ENCODE measurements at regions not wholly inside any gene's neighbourhood (a gene's known extent, or its start where the extent isn't known, plus 50 kb on each side); places are given as distances from the start of the nearest gene placed in this dataset.

DNA sequence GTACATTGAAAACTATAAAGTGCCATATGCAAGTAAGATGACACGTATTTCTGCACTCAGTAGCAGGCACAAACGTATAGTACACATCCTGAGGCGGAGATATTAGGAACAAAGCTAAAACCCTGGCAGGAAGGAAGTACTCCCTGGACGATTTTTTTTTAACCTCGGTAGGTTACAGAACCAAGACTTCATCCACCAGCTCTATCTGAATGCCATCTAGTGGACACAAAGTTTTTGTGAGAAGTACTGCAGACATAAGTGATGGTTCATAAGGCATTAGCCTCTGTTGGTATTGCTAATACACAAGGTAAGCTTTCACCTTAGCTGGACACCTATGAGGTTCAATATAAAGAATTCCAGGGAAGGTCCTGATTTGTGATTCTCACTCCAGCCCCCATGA, 83.0 kb upstream of the CCDC196 start (continued):
- TF ChIP-seq GABPA (IDR thresholded peaks at IDR 0.05; ENCODE audit: low read depth) (0 out of 2 replicates have a peak, but pooled peaks have one; percentile 18), HCFC1 (IDR thresholded peaks at IDR 0.05; ENCODE audit: low read length) (no peak), CBX3 (IDR thresholded peaks at IDR 0.05; ENCODE audit: borderline replicate concordance, low read depth) (no peak), SMAD1 (IDR thresholded peaks at IDR 0.05; ENCODE audit: low read depth, partially characterized antibody) (no peak), ESRRA (IDR thresholded peaks at IDR 0.05; ENCODE audit: low read length) (no peak), ZSCAN29 (IDR thresholded peaks at IDR 0.05) (no peak), MYC (IDR thresholded peaks at IDR 0.05; ENCODE audit: insufficient read depth, insufficient read length, insufficient replicate concordance, low read length, severe bottlenecking) (no peak), ZNF384 (IDR thresholded peaks at IDR 0.05; ENCODE audit: borderline replicate concordance, low read depth, low read length) (peak; percentile 60; the same call in 1 of the 2 replicates), NR2C1 (IDR thresholded peaks at IDR 0.05) (no peak)
- TF ChIP-seq, protein P1, sequence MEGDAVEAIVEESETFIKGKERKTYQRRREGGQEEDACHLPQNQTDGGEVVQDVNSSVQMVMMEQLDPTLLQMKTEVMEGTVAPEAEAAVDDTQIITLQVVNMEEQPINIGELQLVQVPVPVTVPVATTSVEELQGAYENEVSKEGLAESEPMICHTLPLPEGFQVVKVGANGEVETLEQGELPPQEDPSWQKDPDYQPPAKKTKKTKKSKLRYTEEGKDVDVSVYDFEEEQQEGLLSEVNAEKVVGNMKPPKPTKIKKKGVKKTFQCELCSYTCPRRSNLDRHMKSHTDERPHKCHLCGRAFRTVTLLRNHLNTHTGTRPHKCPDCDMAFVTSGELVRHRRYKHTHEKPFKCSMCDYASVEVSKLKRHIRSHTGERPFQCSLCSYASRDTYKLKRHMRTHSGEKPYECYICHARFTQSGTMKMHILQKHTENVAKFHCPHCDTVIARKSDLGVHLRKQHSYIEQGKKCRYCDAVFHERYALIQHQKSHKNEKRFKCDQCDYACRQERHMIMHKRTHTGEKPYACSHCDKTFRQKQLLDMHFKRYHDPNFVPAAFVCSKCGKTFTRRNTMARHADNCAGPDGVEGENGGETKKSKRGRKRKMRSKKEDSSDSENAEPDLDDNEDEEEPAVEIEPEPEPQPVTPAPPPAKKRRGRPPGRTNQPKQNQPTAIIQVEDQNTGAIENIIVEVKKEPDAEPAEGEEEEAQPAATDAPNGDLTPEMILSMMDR (IDR thresholded peaks at IDR 0.05 in 2 of 3, conservative IDR thresholded peaks at IDR 0.05 in 1 of 3; ENCODE audit: control insufficient read depth in 2 of 3, extremely low read depth in 1 of 3, insufficient read depth in 1 of 3, low read depth in 3 of 3, low read length in 3 of 3) = peak; percentile 48 to 63 (median 51); a peak in 5 of 6 replicates
- TF ChIP-seq, protein P2, sequence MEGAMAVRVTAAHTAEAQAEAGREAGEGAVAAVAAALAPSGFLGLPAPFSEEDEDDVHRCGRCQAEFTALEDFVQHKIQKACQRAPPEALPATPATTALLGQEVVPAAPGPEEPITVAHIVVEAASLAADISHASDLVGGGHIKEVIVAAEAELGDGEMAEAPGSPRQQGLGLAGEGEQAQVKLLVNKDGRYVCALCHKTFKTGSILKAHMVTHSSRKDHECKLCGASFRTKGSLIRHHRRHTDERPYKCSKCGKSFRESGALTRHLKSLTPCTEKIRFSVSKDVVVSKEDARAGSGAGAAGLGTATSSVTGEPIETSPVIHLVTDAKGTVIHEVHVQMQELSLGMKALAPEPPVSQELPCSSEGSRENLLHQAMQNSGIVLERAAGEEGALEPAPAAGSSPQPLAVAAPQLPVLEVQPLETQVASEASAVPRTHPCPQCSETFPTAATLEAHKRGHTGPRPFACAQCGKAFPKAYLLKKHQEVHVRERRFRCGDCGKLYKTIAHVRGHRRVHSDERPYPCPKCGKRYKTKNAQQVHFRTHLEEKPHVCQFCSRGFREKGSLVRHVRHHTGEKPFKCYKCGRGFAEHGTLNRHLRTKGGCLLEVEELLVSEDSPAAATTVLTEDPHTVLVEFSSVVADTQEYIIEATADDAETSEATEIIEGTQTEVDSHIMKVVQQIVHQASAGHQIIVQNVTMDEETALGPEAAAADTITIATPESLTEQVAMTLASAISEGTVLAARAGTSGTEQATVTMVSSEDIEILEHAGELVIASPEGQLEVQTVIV (IDR thresholded peaks at IDR 0.05; ENCODE audit: borderline replicate concordance, partially characterized antibody) = no peak
- TF ChIP-seq, protein P3, sequence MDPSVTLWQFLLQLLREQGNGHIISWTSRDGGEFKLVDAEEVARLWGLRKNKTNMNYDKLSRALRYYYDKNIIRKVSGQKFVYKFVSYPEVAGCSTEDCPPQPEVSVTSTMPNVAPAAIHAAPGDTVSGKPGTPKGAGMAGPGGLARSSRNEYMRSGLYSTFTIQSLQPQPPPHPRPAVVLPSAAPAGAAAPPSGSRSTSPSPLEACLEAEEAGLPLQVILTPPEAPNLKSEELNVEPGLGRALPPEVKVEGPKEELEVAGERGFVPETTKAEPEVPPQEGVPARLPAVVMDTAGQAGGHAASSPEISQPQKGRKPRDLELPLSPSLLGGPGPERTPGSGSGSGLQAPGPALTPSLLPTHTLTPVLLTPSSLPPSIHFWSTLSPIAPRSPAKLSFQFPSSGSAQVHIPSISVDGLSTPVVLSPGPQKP (IDR thresholded peaks at IDR 0.05; ENCODE audit: low read depth, low read length) = no peak

All from GM12878 (cell line).